ENCODE measurements at regions not wholly inside any gene's neighbourhood (a gene's known extent, or its start where the extent isn't known, plus 50 kb on each side); places are given as distances from the start of the nearest gene placed in this dataset.

DNA sequence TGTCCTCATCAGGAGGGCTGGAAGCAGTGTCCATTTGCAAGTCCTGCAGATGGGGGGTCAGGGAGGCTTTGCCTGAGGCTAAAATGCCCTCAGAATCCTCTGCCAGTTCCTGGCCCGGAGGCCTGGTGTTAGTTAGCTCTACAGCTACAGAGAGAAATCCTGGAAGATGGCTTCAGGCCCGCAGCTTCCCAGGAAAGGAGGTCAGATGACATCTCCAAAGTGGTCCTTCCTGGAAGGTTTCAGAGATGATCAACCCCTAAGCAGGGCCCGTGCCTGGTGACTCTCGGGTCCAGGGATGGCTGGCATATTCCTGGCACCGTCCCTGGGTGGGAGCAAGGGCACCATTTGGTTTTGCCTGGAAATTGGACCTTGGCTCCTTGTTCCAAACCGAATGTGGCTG, 959.1 kb downstream of the BRD1 start:
- ATAC-seq (ENCODE audit: insufficient number of reproducible peaks, low FRiP score, low read depth) (no peak), DNase-seq (ENCODE audit: low spot score) (no peak)
- H3K36me3 ChIP-seq, result no peaks in the 10 kb centered on the region
- no peaks in the 10 kb centered on the region for H3K27me3 ChIP-seq (replicated peaks; ENCODE audit: insufficient read depth)
- no peak overlapping the region for H3K27ac ChIP-seq
- H3K4me1 ChIP-seq (ENCODE audit: control insufficient read depth in 1 of 2, low read depth in 2 of 2), result no peaks in the 10 kb centered on the region
- TF ChIP-seq CTCF (IDR thresholded peaks at IDR 0.05), result no peak
- no peaks in the 10 kb centered on the region for H3K9me3 ChIP-seq
- H3K4me3 ChIP-seq, result no peak overlapping the region

- no peak for DNase-seq (ENCODE audit: low spot score)
- Histone ChIP-seq H3K9me3 (no peaks in the 10 kb centered on the region), H3K4me3 (no peak overlapping the region), H3K36me3 (no peaks in the 10 kb centered on the region), H3K27ac (no peak overlapping the region), H3K27me3 (replicated peaks; ENCODE audit: insufficient read depth) (no peaks in the 10 kb centered on the region), H3K4me1 (ENCODE audit: control insufficient read depth in 1 of 2, low read depth in 2 of 2) (no peaks in the 10 kb centered on the region)
- TF ChIP-seq CTCF (IDR thresholded peaks at IDR 0.05), result no peak
- ATAC-seq (ENCODE audit: insufficient number of reproducible peaks, low FRiP score, low read depth), result no peak
These were observed 959.8 kb downstream of the BRD1 start for GRCh38 chr22:48867891-48868290.

DNA sequence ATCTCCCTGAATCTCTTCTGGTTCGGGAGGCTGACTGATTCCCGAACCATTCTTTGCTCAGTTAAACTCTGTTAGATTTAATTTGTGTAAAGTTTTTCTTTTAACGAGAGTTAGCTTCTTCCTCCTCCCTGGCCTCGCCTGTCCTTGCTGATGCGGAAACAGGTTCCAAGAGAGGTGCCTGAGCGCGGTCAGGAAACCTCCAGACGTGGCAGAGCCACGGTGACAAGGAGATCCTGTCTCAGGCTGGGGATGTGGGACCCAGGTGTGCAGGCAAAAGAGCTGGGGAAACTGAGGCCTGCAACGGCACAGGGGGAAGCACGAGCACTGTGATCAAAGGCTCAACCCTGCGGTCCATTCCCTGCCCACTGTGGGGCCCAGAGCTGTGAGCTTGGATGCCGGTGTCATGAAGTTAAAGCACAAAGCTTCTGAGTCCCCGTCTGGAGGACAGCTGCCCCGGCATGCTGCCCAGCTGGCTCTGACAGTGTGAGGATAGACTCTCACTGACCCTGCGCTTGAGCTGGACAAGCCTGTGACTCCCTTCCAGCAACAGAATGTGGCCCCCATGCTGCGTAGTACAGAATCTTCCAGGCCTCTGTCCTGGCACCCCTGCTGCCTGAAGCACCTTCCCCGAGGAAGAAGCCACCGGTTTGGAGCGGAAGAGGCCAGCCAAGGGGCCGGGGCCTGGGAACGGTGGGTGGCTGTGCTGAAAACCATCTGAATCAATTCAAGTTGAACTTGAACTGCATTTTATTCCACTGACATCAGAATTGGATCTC, 960.6 kb downstream of the BRD1 start:
- Histone ChIP-seq H3K4me1 (ENCODE audit: control insufficient read depth in 1 of 2, low read depth in 2 of 2) (no peaks in the 10 kb centered on the region), H3K36me3 (no peaks in the 10 kb centered on the region), H3K27me3 (replicated peaks; ENCODE audit: insufficient read depth) (no peaks in the 10 kb centered on the region), H3K9me3 (no peaks in the 10 kb centered on the region), H3K4me3 (no peak overlapping the region), H3K27ac (no peak overlapping the region)
- no peak for TF ChIP-seq CTCF (IDR thresholded peaks at IDR 0.05)
- no peak for ATAC-seq (ENCODE audit: insufficient number of reproducible peaks, low FRiP score, low read depth)
- DNase-seq (ENCODE audit: low spot score), result no peak

GRCh38 chr22:48864748-48865147, 962.9 kb downstream of the BRD1 start:
- no peaks in the 10 kb centered on the region for H3K27me3 ChIP-seq (replicated peaks; ENCODE audit: insufficient read depth)
- H3K4me1 ChIP-seq (ENCODE audit: control insufficient read depth in 1 of 2, low read depth in 2 of 2), result no peaks in the 10 kb centered on the region
- no peak overlapping the region for H3K4me3 ChIP-seq
- no peaks in the 10 kb centered on the region for H3K9me3 ChIP-seq
- TF ChIP-seq CTCF (IDR thresholded peaks at IDR 0.05), result no peak
- H3K36me3 ChIP-seq, result no peaks in the 10 kb centered on the region
- DNase-seq (ENCODE audit: low spot score), result no peak
- ATAC-seq (ENCODE audit: insufficient number of reproducible peaks, low FRiP score, low read depth), result no peak
- no peak overlapping the region for H3K27ac ChIP-seq

DNA sequence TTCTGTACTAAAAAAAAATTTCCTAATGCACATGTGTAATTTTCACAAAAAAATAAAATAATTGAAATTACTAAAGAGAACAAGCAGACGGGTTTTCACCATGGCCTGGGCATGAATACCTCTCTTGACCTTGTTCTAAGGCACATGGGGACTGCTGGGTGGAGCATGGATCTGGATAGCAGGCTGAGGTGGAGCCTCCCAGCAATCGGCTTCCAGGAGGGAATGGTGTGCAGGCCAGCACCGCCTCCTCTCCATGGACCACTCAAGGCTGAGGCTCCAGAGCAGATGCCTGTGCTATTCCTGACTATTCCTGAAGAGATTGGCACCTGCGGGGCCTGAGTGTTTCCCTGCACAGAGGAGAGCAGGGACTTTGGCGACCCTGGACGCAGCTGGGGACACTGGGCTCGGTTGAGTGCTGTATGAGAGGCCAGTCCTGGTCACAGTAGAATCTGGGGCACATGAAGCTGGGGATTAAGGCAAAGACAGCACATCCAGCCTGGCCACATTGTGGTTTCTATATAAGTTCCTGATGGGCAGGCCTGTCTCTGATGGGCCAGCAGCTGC, 963.6 kb downstream of the BRD1 start:
- H3K4me3 ChIP-seq, result no peak overlapping the region
- TF ChIP-seq CTCF (IDR thresholded peaks at IDR 0.05), result no peak
- no peaks in the 10 kb centered on the region for H3K4me1 ChIP-seq (ENCODE audit: control insufficient read depth in 1 of 2, low read depth in 2 of 2)
- DNase-seq (ENCODE audit: low spot score), result no peak
- no peaks in the 10 kb centered on the region for H3K36me3 ChIP-seq
- no peak for ATAC-seq (ENCODE audit: insufficient number of reproducible peaks, low FRiP score, low read depth)
- H3K27ac ChIP-seq, result no peak overlapping the region
- H3K27me3 ChIP-seq (replicated peaks; ENCODE audit: insufficient read depth), result no peaks in the 10 kb centered on the region
- H3K9me3 ChIP-seq, result no peaks in the 10 kb centered on the region
